Upper lobe of left lung (tissue), 4 donors: ENCODE measurements at regions not wholly inside any gene's neighbourhood (a gene's known extent, or its start where the extent isn't known, plus 50 kb on each side); places are given as distances from the start of the nearest gene placed in this dataset.

ENCODE experiments used
- CTCF ChIP-seq, 6 experiments: fragments of 450-650 bp in 4 of 6; fragments of 200-600 bp in 2 of 6; sonication (generic) in 2 of 6; IDR thresholded peaks; one replicate each; pipeline ENCODE4 v1.5.1; 2016 to 2019; ENCODE audit warnings: antibody characterized with exemption in 6 of 6
- EP300 ChIP-seq, 4 donors: sonication (generic); formaldehyde crosslinking; IDR thresholded peaks; one replicate each; pipeline ENCODE4 v1.5.1; 2017; ENCODE audit warnings: antibody characterized with exemption in 4 of 4, control low read depth in 2 of 4

- no peak for TF ChIP-seq CTCF (IDR thresholded peaks at IDR 0.05)
- TF ChIP-seq EP300 (IDR thresholded peaks at IDR 0.05), result no peak
Measured at GRCh38 chr5:159814222-159814621, 102.1 kb upstream of the ADRA1B start.
